Cardiac muscle cell (in vitro differentiated cells and primary cell): ENCODE measurements at regions not wholly inside any gene's neighbourhood (a gene's known extent, or its start where the extent isn't known, plus 50 kb on each side); places are given as distances from the start of the nearest gene placed in this dataset.

ENCODE experiments used
- DNase-seq, 2 donors: peaks; one replicate each; pipeline versions ENCODE4 v3.0.0 to v3.0.0-alpha.2; 2010 to 2017; ENCODE audit warnings: low read depth in 1 of 2, low spot score in 1 of 2
- H3K27ac ChIP-seq: fragments of 200-600 bp; sonication (generic); 2 replicates; pipeline ENCODE4 v1.5.1; 2016
- H3K27me3 ChIP-seq: fragments of 200-600 bp; sonication (generic); 2 replicates; pipeline ENCODE4 v1.6.0; 2016; ENCODE audit warnings: control low read depth
- H3K36me3 ChIP-seq: fragments of 200-600 bp; sonication (generic); 2 replicates; pipeline ENCODE4 v1.5.1; 2016; ENCODE audit warnings: control low read depth
- H3K4me1 ChIP-seq: fragments of 200-600 bp; sonication (generic); 2 replicates; pipeline ENCODE4 v1.8.1; 2017; ENCODE audit warnings: low read depth, mild to moderate bottlenecking, mixed run types
- H3K4me3 ChIP-seq: fragments of 200-600 bp; sonication (generic); 2 replicates; pipeline ENCODE4 v1.5.1; 2016; ENCODE audit warnings: mild to moderate bottlenecking
- H3K9me3 ChIP-seq: fragments of 200-600 bp; sonication (generic); 2 replicates; pipeline ENCODE4 v1.5.1; 2017; ENCODE audit warnings: low read depth, mild to moderate bottlenecking, control low read depth
- CTCF ChIP-seq: IDR thresholded peaks from 2 replicates; pipeline ENCODE4 v1.5.1; 2012; ENCODE audit warnings: low read depth, mild to moderate bottlenecking, low read length

- Histone ChIP-seq H3K9me3 (no peaks in the 10 kb centered on the region), H3K27ac (no peak overlapping the region), H3K36me3 (no peaks in the 10 kb centered on the region), H3K27me3 (no peaks in the 10 kb centered on the region), H3K4me3 (no peak overlapping the region), H3K4me1 (no peaks in the 10 kb centered on the region)
- DNase-seq: no peak
- TF ChIP-seq CTCF: no peak
Observed at GRCh38 chr16:72406390-72406789, 234.4 kb upstream of the PMFBP1 start.

- H3K27ac ChIP-seq: no peak overlapping the region
- no peak for DNase-seq
- no peaks in the 10 kb centered on the region for H3K9me3 ChIP-seq
- H3K27me3 ChIP-seq: no peaks in the 10 kb centered on the region
- H3K4me3 ChIP-seq: no peak overlapping the region
- H3K4me1 ChIP-seq: no peaks in the 10 kb centered on the region
- no peak for TF ChIP-seq CTCF
- no peaks in the 10 kb centered on the region for H3K36me3 ChIP-seq
Observed at GRCh38 chr16:72404299-72404698, 232.3 kb upstream of the PMFBP1 start.

GRCh38 chr16:72401084-72401361 is 229.1 kb upstream of the PMFBP1 start:
- H3K4me3 ChIP-seq: no peak overlapping the region
- no peaks in the 10 kb centered on the region for H3K9me3 ChIP-seq
- no peak for DNase-seq
- no peak overlapping the region for H3K27ac ChIP-seq
- H3K36me3 ChIP-seq: no peaks in the 10 kb centered on the region
- TF ChIP-seq CTCF: no peak
- H3K4me1 ChIP-seq: no peaks in the 10 kb centered on the region
- H3K27me3 ChIP-seq: no peaks in the 10 kb centered on the region

- no peaks in the 10 kb centered on the region for H3K36me3 ChIP-seq
- no peak overlapping the region for H3K27ac ChIP-seq
- no peak overlapping the region for H3K4me3 ChIP-seq
- no peaks in the 10 kb centered on the region for H3K4me1 ChIP-seq
- no peaks in the 10 kb centered on the region for H3K27me3 ChIP-seq
- peak; percentile 70 to 84 for DNase-seq
- H3K9me3 ChIP-seq: no peaks in the 10 kb centered on the region
- peak; percentile 83 for TF ChIP-seq CTCF
Observed at GRCh38 chr16:72400257-72401083, 228.5 kb upstream of the PMFBP1 start.

GRCh38 chr16:72399811-72400210 is 227.9 kb upstream of the PMFBP1 start:
- Histone ChIP-seq H3K4me3 (no peak overlapping the region), H3K9me3 (no peaks in the 10 kb centered on the region), H3K4me1 (no peaks in the 10 kb centered on the region), H3K27ac (no peak overlapping the region), H3K27me3 (no peaks in the 10 kb centered on the region), H3K36me3 (no peaks in the 10 kb centered on the region)
- TF ChIP-seq CTCF: no peak
- DNase-seq: no peak

GRCh38 chr16:72397876-72398275 is 225.9 kb upstream of the PMFBP1 start:
- H3K4me3 ChIP-seq: no peak overlapping the region
- no peak overlapping the region for H3K27ac ChIP-seq
- TF ChIP-seq CTCF: no peak
- DNase-seq: peak in 1 of 2 donors; percentile 24
- H3K9me3 ChIP-seq: no peaks in the 10 kb centered on the region
- H3K36me3 ChIP-seq: no peaks in the 10 kb centered on the region
- H3K27me3 ChIP-seq: no peaks in the 10 kb centered on the region
- no peaks in the 10 kb centered on the region for H3K4me1 ChIP-seq
